Bone marrow (tissue), 2 donors: ENCODE measurements at regions not wholly inside any gene's neighbourhood (a gene's known extent, or its start where the extent isn't known, plus 50 kb on each side); places are given as distances from the start of the nearest gene placed in this dataset.

Experiments used
- DNase-seq, 2 donors: peaks; one replicate each; lab custom pipeline; 2025; lab: John Stamatoyannopoulos, UW

DNA sequence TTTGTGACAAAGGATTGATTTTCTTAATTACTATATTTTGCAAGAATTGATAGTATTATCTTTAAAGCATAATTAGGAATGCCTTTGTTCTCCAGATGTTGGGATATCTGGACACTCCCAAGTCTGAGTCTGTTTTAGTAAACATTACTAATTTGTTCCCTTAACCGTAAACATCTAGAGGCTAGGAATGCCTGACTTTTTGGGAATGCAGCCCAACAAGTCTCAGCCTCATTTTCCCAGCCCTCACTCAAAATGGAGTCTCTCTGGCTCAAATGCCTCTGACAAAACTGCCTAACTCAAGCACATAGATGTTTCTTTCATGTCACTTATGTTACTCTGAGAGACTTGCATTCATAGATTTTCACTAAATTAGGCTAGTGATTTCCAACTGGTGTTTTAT is 297.0 kb upstream of the CLNK start:
- DNase-seq, result no peak

DNA sequence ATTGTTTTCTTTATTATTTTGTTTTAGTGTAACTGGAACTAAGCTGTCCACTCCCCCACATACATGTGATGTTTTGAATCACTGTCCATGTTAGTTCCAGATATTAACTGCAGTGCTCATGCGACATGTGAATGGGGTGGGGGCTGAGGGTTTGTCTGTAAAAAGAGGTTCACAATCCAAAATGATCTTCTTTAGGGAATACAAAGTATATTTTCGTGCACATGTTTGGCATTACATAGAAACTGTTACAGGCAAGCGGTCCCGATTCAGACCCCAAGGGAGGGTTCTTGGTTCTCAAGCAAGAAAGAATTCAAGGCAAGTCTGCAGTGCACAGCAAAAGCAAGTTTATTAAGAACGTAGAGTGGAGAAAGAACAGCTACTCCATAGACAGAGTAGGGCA is 296.5 kb upstream of the CLNK start:
- DNase-seq, result no peak

DNA sequence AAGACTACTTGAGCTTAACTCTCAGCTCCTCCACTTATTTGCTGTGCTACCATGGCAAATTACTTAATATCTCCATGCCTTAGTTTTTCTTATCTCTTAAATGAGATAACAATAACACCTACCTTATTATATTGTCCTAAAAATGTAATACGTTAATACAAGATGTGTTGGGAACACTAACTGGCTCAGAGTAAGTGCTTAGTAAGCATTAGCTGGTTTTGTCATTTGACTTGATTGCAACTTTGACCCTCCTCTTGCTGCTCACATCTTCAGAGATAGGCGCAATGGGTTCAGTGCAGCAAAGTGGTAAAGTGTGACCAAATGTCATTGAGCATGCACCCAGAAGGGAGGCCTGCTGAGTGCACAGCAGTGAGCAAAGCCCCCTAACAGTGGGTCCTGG is 294.5 kb upstream of the CLNK start:
- DNase-seq, result no peak

GRCh38 chr4:10977534-10977933 is 293.0 kb upstream of the CLNK start:
- DNase-seq, result no peak

GRCh38 chr4:10974371-10974770 is 289.8 kb upstream of the CLNK start:
- no peak for DNase-seq

GRCh38 chr4:10973686-10974085 is 289.1 kb upstream of the CLNK start:
- no peak for DNase-seq

- DNase-seq, result no peak
Observed at GRCh38 chr4:10971800-10972401, 287.3 kb upstream of the CLNK start.

GRCh38 chr4:10965196-10965595 is 280.6 kb upstream of the CLNK start:
- DNase-seq, result no peak

- no peak for DNase-seq
Observed at GRCh38 chr4:10963958-10964703, 279.6 kb upstream of the CLNK start.

- DNase-seq, result no peak
Observed at GRCh38 chr4:10963241-10963640, 278.7 kb upstream of the CLNK start.

DNA sequence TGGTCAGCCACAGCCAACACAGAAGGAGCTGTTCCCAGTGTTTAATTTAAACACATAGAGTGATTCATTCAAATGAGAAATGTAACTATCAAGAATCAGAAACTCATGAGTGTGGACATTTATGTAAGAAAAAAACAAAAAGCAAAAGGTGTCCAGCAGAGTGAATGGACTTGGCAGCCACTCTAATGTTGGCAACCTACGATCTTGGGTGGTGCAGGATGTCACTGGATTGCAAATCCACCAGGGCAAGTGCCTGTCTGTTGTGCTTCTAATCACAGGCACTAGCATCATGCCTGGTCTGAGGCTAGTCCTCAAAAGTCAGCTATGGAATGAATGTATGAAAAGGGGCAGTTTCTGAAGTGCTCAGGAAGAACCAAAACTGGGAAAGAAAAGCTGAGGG is 277.7 kb upstream of the CLNK start:
- no peak for DNase-seq

DNA sequence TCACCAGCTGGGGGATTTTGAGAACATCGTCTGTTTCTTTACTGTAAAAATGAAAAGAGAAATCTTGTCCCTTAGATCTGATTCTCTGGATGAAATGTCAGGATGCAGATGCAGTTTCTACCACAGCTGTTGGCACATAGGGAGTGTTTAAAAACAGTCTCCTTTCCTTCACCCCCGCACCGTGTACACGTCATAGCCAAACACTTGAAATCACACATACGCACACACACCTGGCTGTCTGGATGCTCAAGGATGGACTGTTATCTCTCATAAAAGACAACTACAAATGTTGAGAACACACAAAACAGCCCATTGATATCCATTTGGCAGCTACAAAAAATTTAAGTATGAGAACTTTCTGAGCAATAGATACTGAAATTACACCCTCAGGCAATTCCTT is 275.8 kb upstream of the CLNK start:
- no peak for DNase-seq

- no peak for DNase-seq
Observed at GRCh38 chr4:10959586-10959985, 275.0 kb upstream of the CLNK start.

DNA sequence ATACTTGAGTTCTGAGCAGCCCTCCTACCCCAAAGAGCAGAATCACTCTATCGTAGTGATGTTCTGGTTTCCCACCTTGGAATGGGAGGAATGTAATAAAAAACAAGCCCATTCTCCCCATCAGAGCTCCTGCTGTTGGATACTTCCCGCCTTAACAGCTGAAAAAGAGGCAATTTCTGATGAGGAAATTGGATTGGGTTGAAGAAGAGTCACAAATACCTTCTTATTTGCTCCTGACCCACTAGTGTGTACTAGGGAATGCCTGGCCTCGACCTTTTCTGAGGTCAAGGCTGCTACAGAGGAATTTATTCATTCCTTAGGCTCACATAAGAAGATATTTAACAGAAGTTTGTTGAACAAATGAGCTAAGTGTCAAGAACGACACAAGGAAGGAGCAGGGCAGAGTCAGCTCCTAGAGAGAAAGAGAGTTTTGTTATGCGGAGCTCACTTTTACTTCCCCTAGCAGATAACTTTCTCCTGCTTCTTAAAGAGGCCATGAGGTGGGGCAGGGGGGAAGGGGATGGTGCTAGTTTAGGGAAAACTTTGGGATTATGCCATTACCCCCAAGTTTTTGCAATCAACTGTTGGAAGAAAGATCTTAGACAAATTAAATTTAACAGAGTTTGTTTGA is 273.8 kb upstream of the CLNK start:
- DNase-seq, result no peak

DNA sequence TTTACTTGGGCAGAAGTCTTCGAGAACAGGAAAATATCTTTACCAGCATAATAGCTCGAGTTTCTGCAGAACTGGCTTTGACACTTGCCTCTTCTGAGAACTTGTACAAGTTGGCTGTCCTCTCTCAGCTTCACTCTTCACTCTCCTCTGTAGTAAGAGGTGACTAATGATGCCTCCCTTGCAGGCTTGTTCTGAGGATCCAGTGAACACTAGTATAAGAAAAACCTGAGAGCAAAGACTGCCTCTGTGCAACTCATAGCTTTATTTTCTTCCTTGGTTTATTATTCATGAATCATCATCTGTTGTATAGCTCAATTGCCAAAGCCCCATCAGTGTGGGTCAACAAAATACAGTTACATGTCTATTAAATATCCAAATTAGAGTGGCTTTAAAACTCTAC is 266.7 kb upstream of the CLNK start:
- DNase-seq, result no peak

DNA sequence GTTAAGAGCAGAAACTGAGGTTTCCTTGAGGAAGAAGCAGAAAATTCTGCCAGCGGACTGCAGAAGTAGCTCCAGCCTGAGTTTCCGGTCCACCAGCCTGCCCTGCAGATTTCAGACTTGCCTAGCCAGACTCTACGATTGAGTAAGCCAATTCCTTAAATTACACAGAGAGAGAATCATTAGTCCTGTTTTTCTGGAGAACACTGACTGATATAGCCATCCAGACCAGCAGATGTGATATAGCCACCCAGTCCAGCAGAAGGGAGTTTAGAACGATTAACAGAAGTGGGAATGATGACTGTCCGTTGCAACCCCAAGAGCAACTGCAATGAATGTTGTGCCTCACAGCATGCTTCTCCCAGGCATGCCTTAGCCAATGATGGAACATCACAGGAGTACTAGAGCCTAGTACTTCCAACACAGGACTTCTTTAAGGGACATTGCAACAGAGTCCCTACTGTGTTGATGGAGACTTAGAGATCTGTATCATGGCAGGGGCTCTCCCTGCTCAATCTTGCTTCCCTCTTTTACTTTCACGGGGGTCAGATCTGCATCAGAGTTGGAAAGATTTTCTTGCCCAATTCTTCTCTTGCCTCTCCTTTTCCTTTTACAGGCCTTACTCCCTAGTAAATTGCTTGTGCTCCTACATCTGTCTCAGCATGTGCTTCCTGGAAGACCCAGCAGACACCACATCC is 264.6 kb upstream of the CLNK start:
- DNase-seq, result no peak

DNA sequence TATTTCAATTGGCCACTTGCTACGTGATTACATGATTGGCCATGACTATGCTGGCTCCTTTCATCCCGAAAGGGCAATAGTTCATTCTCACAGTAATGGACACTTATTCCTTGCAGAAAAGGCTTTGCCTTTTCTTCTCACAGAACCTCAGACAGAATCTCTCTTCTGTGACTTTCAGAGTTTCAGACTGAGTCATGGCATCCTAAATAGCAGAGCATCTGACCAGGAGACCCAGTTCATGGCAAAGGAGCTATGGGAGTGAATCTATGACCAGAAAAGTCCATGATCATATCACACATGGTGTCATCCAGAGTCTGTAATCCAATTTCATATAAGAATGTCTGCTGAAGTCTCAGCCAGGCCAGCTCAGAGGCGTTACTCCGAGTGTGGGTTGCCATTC is 263.3 kb upstream of the CLNK start:
- no peak for DNase-seq

GRCh38 chr4:10944321-10944720 is 259.8 kb upstream of the CLNK start:
- DNase-seq, result no peak

- no peak for DNase-seq
Observed at GRCh38 chr4:10942156-10942555, 257.6 kb upstream of the CLNK start.

- no peak for DNase-seq
Observed at GRCh38 chr4:10929818-10930217, 245.2 kb upstream of the CLNK start.

GRCh38 chr4:10925996-10926395 is 241.4 kb upstream of the CLNK start:
- DNase-seq, result no peak

GRCh38 chr4:10924274-10924673 is 239.7 kb upstream of the CLNK start:
- no peak for DNase-seq

- no peak for DNase-seq
Observed at GRCh38 chr4:10917566-10917965, 233.0 kb upstream of the CLNK start.
